Activated T-cell treated with anti-CD3 and anti-CD28 coated beads for 48 hours (primary cell): ENCODE measurements at regions not wholly inside any gene's neighbourhood (a gene's known extent, or its start where the extent isn't known, plus 50 kb on each side); places are given as distances from the start of the nearest gene placed in this dataset.
"Not testable (repeated sequence)": the region's sequence is repeated elsewhere in the genome, so short reads cannot be mapped to it uniquely, and the experiment has no call there.

Experiments
- DNase-seq: peaks from one replicate; pipeline ENCODE4 v3.0.0-alpha.2; 2020; ENCODE audit warnings: low read depth

GRCh38 chr5:152701305-152701949, 296.3 kb upstream of the NMUR2 start:
- DNase-seq: no peak

- DNase-seq: no peak
These were observed 299.2 kb upstream of the NMUR2 start for GRCh38 chr5:152704286-152704685.

GRCh38 chr5:152711801-152712388, 306.8 kb upstream of the NMUR2 start:
- no peak for DNase-seq

- no peak for DNase-seq
These were observed 312.3 kb upstream of the NMUR2 start for GRCh38 chr5:152717393-152717792.

- no peak for DNase-seq
These were observed 318.4 kb upstream of the NMUR2 start for GRCh38 chr5:152723482-152723881.

GRCh38 chr5:152730176-152730575, 325.1 kb upstream of the NMUR2 start:
- no peak for DNase-seq

GRCh38 chr5:152736906-152737305, 331.8 kb upstream of the NMUR2 start:
- no peak for DNase-seq

GRCh38 chr5:152739916-152740315, 334.8 kb upstream of the NMUR2 start:
- DNase-seq: no peak

GRCh38 chr5:152741126-152741525, 336.0 kb upstream of the NMUR2 start:
- DNase-seq: not testable (repeated sequence)

- DNase-seq: not testable (repeated sequence)
These were observed 382.7 kb upstream of the NMUR2 start for GRCh38 chr5:152787709-152788217.

- DNase-seq: no peak
These were observed 396.8 kb upstream of the NMUR2 start for GRCh38 chr5:152801886-152802285.

- no peak for DNase-seq
These were observed 399.1 kb upstream of the NMUR2 start for GRCh38 chr5:152804179-152804578.

GRCh38 chr5:152811988-152812387, 406.9 kb upstream of the NMUR2 start:
- DNase-seq: no peak

- no peak for DNase-seq
These were observed 408.4 kb upstream of the NMUR2 start for GRCh38 chr5:152813526-152813925.

GRCh38 chr5:152819891-152820290, 414.8 kb upstream of the NMUR2 start:
- DNase-seq: no peak

- DNase-seq: no peak
These were observed 419.2 kb upstream of the NMUR2 start for GRCh38 chr5:152824316-152824715.

- no peak for DNase-seq
These were observed 433.2 kb upstream of the NMUR2 start for GRCh38 chr5:152838241-152838786.

- DNase-seq: no peak
These were observed 439.6 kb upstream of the NMUR2 start for GRCh38 chr5:152844713-152845112.

- no peak for DNase-seq
These were observed 448.3 kb upstream of the NMUR2 start for GRCh38 chr5:152853361-152853760.

- no peak for DNase-seq
These were observed 450.4 kb upstream of the NMUR2 start for GRCh38 chr5:152855441-152855840.

- DNase-seq: no peak
These were observed 456.2 kb upstream of the NMUR2 start for GRCh38 chr5:152861231-152861630.

- no peak for DNase-seq
These were observed 459.4 kb upstream of the NMUR2 start for GRCh38 chr5:152864447-152864846.

GRCh38 chr5:152864991-152865390, 459.9 kb upstream of the NMUR2 start:
- no peak for DNase-seq

GRCh38 chr5:152869971-152870370, 464.9 kb upstream of the NMUR2 start:
- DNase-seq: no peak
